Caco-2 (cell line): ENCODE measurements at regions not wholly inside any gene's neighbourhood (a gene's known extent, or its start where the extent isn't known, plus 50 kb on each side); places are given as distances from the start of the nearest gene placed in this dataset.

Experiments used
- BruUV-seq: library from RNA; stranded (reverse); fragments of 400-500 nt; replicated peaks from 2 replicates; lab custom pipeline; 2021; lab: Mats Ljungman, UMichigan
- CTCF ChIA-PET: fragments of 300-600 bp; sonication (Branson Sonifier 250); formaldehyde crosslinking; loops from one replicate; lab custom pipeline; 2022; ENCODE audit warnings: antibody characterized with exemption; lab: Charles Lee
- POLR2A ChIA-PET: fragments of 300-600 bp; sonication (Branson Sonifier 250); formaldehyde crosslinking; loops from one replicate; lab custom pipeline; 2022; ENCODE audit warnings: antibody characterized with exemption; lab: Charles Lee
- DNase-seq, 2 experiments: peaks; one replicate each; pipeline versions ENCODE4 v3.0.0 to v3.0.0-alpha.2; 2020 to 2022
- H3K27me3 ChIP-seq: replicated peaks from 2 replicates; pipeline ENCODE4 v1.6.0; 2011; ENCODE audit warnings: low read length; ENCODE audit not compliant: control insufficient read depth, insufficient read depth
- H3K36me3 ChIP-seq: 2 replicates; pipeline ENCODE4 v1.5.1; 2011; ENCODE audit warnings: low read length; ENCODE audit not compliant: control insufficient read depth, insufficient read depth
- H3K4me1 ChIP-seq: fragments of 250-450 bp; sonication (Bioruptor Pico); 2 replicates; pipeline ENCODE4 v1.5.1; 2020; ENCODE audit warnings: mild to moderate bottlenecking
- H3K4me3 ChIP-seq: 2 replicates; pipeline ENCODE4 v1.5.1; 2011; ENCODE audit warnings: low read depth, mild to moderate bottlenecking, control low read depth, low read length
- H3K9me3 ChIP-seq: fragments of 250-450 bp; sonication (Bioruptor Pico); 2 replicates; pipeline ENCODE4 v1.5.1; 2020; ENCODE audit warnings: mild to moderate bottlenecking, moderate library complexity
- H3K27ac Mint-ChIP-seq: one replicate; pipeline ENCODE4 v1.8.0; 2022; ENCODE audit warnings: mixed read lengths; ENCODE audit not compliant: unreplicated experiment
- H3K27me3 Mint-ChIP-seq: one replicate; pipeline ENCODE4 v1.8.0; 2022; ENCODE audit warnings: mixed read lengths; ENCODE audit not compliant: insufficient read depth, unreplicated experiment
- H3K36me3 Mint-ChIP-seq: one replicate; pipeline ENCODE4 v1.8.0; 2022; ENCODE audit warnings: mild to moderate bottlenecking, mixed read lengths; ENCODE audit not compliant: insufficient read depth, unreplicated experiment
- H3K4me1 Mint-ChIP-seq: one replicate; pipeline ENCODE4 v1.8.0; 2022; ENCODE audit warnings: low read depth, mixed read lengths; ENCODE audit not compliant: unreplicated experiment
- H3K4me3 Mint-ChIP-seq: one replicate; pipeline ENCODE4 v1.8.0; 2022; ENCODE audit warnings: mild to moderate bottlenecking, moderate library complexity, mixed read lengths; ENCODE audit not compliant: unreplicated experiment
- H3K9me3 Mint-ChIP-seq: one replicate; pipeline ENCODE4 v1.8.0; 2022; ENCODE audit warnings: mixed read lengths; ENCODE audit not compliant: unreplicated experiment
- intact Hi-C: fragments of 100-400 bp; cut with micrococcal nuclease; formaldehyde crosslinking; loops from one replicate; pipeline ENCODE4 v1.10.0; 2022; ENCODE audit not compliant: unreplicated experiment
- TF ChIP-seq, protein P1 (sequence below), 2 experiments: fragments of 200-600 bp in 1 of 2; IDR thresholded peaks; 1 replicate in 1 of 2; 2 replicates in 1 of 2; pipeline versions ENCODE4 v1.5.1 to v1.8.0; 2011 to 2022; ENCODE audit warnings: antibody characterized with exemption in 1 of 2, control low read depth in 1 of 2, inconsistent platforms in 1 of 2, low read depth in 1 of 2, low read length in 1 of 2, mild to moderate bottlenecking in 1 of 2, moderate library complexity in 1 of 2; ENCODE audit not compliant: insufficient read depth in 1 of 2, severe bottlenecking in 1 of 2, unreplicated experiment in 1 of 2

DNA sequence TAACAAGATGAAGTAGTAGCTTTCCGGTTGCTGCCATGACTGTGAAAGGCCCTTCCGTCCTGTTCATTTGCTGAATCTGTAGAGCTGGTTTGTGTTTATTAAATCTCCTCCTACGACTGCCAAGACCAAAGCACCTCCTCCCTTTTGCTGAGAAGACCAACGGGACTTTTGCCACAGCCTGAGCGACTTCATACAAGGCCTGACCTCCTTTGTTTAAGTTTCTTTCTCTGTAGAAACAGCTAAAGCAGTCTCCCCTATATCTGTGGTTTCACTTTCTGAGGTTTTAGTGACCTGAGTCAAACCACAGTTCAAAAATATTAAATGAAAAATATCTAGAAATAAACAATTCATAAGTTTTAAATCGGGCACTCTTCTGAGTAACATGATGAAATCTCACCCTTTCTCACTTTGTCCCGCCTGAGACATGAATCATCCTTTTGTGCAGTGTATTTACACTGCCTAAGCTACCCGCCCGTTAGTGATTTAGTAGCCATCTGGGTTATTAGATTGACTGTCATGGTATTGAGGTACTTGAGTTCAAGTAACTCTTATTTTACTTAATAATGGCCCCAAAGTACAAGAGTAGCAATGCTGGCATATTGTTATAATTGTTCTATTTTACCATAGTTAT lies 119.1 kb upstream of the LRRC4C start:
- Mint-ChIP-seq H3K4me1 (no peaks in the 10 kb centered on the region), H3K4me3 (no peak overlapping the region), H3K27me3 (no peaks in the 10 kb centered on the region), H3K27ac (no peak overlapping the region), H3K36me3 (no peaks in the 10 kb centered on the region), H3K9me3 (no peaks in the 10 kb centered on the region)
- no peak overlapping the region for H3K4me3 ChIP-seq
- no peak for DNase-seq
- intact Hi-C loops: no loop called here
- no peaks in the 10 kb centered on the region for H3K4me1 ChIP-seq
- H3K9me3 ChIP-seq: no peaks in the 10 kb centered on the region
- CTCF ChIA-PET: no interaction called here
- no TSS peak for BruUV-seq
- POLR2A ChIA-PET: no interaction called here
- TF ChIP-seq, protein P1, sequence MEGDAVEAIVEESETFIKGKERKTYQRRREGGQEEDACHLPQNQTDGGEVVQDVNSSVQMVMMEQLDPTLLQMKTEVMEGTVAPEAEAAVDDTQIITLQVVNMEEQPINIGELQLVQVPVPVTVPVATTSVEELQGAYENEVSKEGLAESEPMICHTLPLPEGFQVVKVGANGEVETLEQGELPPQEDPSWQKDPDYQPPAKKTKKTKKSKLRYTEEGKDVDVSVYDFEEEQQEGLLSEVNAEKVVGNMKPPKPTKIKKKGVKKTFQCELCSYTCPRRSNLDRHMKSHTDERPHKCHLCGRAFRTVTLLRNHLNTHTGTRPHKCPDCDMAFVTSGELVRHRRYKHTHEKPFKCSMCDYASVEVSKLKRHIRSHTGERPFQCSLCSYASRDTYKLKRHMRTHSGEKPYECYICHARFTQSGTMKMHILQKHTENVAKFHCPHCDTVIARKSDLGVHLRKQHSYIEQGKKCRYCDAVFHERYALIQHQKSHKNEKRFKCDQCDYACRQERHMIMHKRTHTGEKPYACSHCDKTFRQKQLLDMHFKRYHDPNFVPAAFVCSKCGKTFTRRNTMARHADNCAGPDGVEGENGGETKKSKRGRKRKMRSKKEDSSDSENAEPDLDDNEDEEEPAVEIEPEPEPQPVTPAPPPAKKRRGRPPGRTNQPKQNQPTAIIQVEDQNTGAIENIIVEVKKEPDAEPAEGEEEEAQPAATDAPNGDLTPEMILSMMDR (IDR thresholded peaks at IDR 0.05; ENCODE audit: insufficient read depth in 1 of 2, low read depth in 1 of 2, low read length in 1 of 2, severe bottlenecking in 1 of 2, unreplicated experiment in 1 of 2): no peak
- H3K36me3 ChIP-seq: no peaks in the 10 kb centered on the region
- no peaks in the 10 kb centered on the region for H3K27me3 ChIP-seq

DNA sequence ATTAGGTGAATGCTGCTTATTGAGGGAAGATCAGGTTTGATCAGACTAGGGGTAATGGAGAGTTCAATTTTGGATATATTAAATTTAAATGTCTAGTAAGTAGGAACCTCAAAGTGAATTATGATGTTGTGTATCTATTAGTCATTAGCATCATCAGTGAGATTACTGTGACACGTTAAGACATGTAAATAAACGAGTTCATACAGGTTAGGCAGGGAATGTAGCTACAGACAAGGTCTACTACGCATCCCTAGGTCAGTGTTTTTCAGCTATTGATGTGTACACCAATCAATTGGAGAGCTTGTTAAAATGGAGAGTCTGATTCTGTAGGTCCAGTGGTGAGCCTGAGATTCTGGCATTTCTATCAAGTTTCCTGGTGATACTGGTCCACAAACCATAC lies 120.1 kb upstream of the LRRC4C start:
- TF ChIP-seq, protein P1 (IDR thresholded peaks at IDR 0.05; ENCODE audit: insufficient read depth in 1 of 2, low read depth in 1 of 2, low read length in 1 of 2, severe bottlenecking in 1 of 2, unreplicated experiment in 1 of 2): no peak
- Mint-ChIP-seq H3K27ac (no peak overlapping the region), H3K9me3 (no peaks in the 10 kb centered on the region), H3K4me1 (no peaks in the 10 kb centered on the region), H3K4me3 (no peak overlapping the region), H3K27me3 (no peaks in the 10 kb centered on the region), H3K36me3 (no peaks in the 10 kb centered on the region)
- no peak for DNase-seq
- Histone ChIP-seq H3K36me3 (no peaks in the 10 kb centered on the region), H3K4me1 (no peaks in the 10 kb centered on the region), H3K27me3 (no peaks in the 10 kb centered on the region), H3K4me3 (no peak overlapping the region), H3K9me3 (no peaks in the 10 kb centered on the region)
- POLR2A ChIA-PET: no interaction called here
- CTCF ChIA-PET: no interaction called here
- intact Hi-C loops: no loop called here
- BruUV-seq: no TSS peak

- Histone ChIP-seq H3K27me3 (no peaks in the 10 kb centered on the region), H3K4me3 (no peak overlapping the region), H3K4me1 (no peaks in the 10 kb centered on the region), H3K9me3 (no peaks in the 10 kb centered on the region), H3K36me3 (no peaks in the 10 kb centered on the region)
- Mint-ChIP-seq H3K36me3 (no peaks in the 10 kb centered on the region), H3K4me1 (no peaks in the 10 kb centered on the region), H3K9me3 (peaks cover 7% of the 10 kb centered on the region), H3K27me3 (no peaks in the 10 kb centered on the region), H3K27ac (no peak overlapping the region), H3K4me3 (no peak overlapping the region)
- TF ChIP-seq, protein P1 (IDR thresholded peaks at IDR 0.05; ENCODE audit: insufficient read depth in 1 of 2, low read depth in 1 of 2, low read length in 1 of 2, severe bottlenecking in 1 of 2, unreplicated experiment in 1 of 2): no peak
- no TSS peak for BruUV-seq
- POLR2A ChIA-PET: no interaction called here
- no peak for DNase-seq
- intact Hi-C loops: no loop called here
- CTCF ChIA-PET: no interaction called here
Observed at GRCh38 chr11:41609511-41609910, 150.1 kb upstream of the LRRC4C start.
